ENCODE measurements at regions not wholly inside any gene's neighbourhood (a gene's known extent, or its start where the extent isn't known, plus 50 kb on each side); places are given as distances from the start of the nearest gene placed in this dataset.
A peak's percentile ranks its signal among the peaks of the same experiment; 100 is the strongest.

DNA sequence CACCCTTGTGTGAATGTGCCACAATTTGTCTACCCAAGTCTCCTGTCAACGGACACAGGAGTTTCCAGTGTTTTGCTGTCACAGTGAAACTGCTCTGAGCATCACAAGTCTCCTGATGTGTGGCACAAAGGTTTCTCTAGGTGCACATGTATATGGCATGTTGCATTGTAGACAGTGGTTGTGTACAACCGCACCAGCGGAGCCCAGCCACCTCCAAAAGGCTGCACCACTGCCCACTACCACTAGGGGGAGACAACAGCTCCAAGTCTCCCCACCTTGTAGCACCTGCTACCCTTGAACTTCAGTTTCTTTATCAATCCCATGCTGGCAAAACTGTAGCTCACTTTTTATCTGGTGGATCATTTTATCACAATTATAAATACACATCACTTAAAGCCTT is 95.5 kb upstream of the ZNF469 start (continued):
- TF ChIP-seq, protein P1, sequence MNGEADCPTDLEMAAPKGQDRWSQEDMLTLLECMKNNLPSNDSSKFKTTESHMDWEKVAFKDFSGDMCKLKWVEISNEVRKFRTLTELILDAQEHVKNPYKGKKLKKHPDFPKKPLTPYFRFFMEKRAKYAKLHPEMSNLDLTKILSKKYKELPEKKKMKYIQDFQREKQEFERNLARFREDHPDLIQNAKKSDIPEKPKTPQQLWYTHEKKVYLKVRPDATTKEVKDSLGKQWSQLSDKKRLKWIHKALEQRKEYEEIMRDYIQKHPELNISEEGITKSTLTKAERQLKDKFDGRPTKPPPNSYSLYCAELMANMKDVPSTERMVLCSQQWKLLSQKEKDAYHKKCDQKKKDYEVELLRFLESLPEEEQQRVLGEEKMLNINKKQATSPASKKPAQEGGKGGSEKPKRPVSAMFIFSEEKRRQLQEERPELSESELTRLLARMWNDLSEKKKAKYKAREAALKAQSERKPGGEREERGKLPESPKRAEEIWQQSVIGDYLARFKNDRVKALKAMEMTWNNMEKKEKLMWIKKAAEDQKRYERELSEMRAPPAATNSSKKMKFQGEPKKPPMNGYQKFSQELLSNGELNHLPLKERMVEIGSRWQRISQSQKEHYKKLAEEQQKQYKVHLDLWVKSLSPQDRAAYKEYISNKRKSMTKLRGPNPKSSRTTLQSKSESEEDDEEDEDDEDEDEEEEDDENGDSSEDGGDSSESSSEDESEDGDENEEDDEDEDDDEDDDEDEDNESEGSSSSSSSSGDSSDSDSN (IDR thresholded peaks at IDR 0.05; ENCODE audit: borderline replicate concordance in 1 of 2, low read depth in 2 of 2, low read length in 2 of 2) = no peak
- TF ChIP-seq RAD21 (CRISPR knock-in tag; conservative IDR thresholded peaks at IDR 0.05 in 1 of 2, IDR thresholded peaks at IDR 0.05 in 1 of 2) = peak; percentile 61 to 90
- TF ChIP-seq ZNF507 (tag; conservative IDR thresholded peaks at IDR 0.05) = no peak
- TF ChIP-seq, protein P2, sequence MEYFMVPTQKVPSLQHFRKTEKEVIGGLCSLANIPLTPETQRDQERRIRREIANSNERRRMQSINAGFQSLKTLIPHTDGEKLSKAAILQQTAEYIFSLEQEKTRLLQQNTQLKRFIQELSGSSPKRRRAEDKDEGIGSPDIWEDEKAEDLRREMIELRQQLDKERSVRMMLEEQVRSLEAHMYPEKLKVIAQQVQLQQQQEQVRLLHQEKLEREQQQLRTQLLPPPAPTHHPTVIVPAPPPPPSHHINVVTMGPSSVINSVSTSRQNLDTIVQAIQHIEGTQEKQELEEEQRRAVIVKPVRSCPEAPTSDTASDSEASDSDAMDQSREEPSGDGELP (CRISPR knock-in tag; IDR thresholded peaks at IDR 0.05; ENCODE audit: borderline replicate concordance) = peak; percentile 49; the same call in 1 of the 2 replicates
- no peak for TF ChIP-seq FOXJ2 (tag; IDR thresholded peaks at IDR 0.05)
- TF ChIP-seq STAG1 (CRISPR knock-in tag; IDR thresholded peaks at IDR 0.05; ENCODE audit: borderline replicate concordance) = peak; percentile 46; the same call in 1 of the 2 replicates
- TF ChIP-seq ZNF830 (CRISPR knock-in tag; IDR thresholded peaks at IDR 0.05) = no peak
- TF ChIP-seq SMC3 (conservative IDR thresholded peaks at IDR 0.05; ENCODE audit: insufficient read depth, low read depth, low read length) = peak; percentile 86
- no peak for TF ChIP-seq ARNT (IDR thresholded peaks at IDR 0.05)
- TF ChIP-seq SIN3A (IDR thresholded peaks at IDR 0.05; ENCODE audit: borderline replicate concordance in 2 of 2, control insufficient read depth in 1 of 2, low read depth in 2 of 2, low read length in 2 of 2) = no peak
- no peak for TF ChIP-seq ILF3 (IDR thresholded peaks at IDR 0.05; ENCODE audit: borderline replicate concordance)
- TF ChIP-seq, protein P3, sequence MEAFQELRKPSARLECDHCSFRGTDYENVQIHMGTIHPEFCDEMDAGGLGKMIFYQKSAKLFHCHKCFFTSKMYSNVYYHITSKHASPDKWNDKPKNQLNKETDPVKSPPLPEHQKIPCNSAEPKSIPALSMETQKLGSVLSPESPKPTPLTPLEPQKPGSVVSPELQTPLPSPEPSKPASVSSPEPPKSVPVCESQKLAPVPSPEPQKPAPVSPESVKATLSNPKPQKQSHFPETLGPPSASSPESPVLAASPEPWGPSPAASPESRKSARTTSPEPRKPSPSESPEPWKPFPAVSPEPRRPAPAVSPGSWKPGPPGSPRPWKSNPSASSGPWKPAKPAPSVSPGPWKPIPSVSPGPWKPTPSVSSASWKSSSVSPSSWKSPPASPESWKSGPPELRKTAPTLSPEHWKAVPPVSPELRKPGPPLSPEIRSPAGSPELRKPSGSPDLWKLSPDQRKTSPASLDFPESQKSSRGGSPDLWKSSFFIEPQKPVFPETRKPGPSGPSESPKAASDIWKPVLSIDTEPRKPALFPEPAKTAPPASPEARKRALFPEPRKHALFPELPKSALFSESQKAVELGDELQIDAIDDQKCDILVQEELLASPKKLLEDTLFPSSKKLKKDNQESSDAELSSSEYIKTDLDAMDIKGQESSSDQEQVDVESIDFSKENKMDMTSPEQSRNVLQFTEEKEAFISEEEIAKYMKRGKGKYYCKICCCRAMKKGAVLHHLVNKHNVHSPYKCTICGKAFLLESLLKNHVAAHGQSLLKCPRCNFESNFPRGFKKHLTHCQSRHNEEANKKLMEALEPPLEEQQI (IDR thresholded peaks at IDR 0.05) = no peak
- TF ChIP-seq, protein P4, sequence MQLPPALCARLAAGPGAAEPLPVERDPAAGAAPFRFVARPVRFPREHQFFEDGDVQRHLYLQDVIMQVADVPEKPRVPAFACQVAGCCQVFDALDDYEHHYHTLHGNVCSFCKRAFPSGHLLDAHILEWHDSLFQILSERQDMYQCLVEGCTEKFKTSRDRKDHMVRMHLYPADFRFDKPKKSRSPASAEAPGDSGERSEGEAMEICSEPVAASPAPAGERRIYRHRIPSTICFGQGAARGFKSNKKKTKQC (CRISPR knock-in tag; IDR thresholded peaks at IDR 0.05) = no peak
- TF ChIP-seq POLR3A (IDR thresholded peaks at IDR 0.05; ENCODE audit: borderline replicate concordance, extremely low read depth, insufficient read depth, insufficient read length) = no peak
- no peak for TF ChIP-seq MBD2 (IDR thresholded peaks at IDR 0.05; ENCODE audit: borderline replicate concordance, low read depth)
- 0 out of 2 replicates have a peak, but pooled peaks have one; percentile 28 for TF ChIP-seq ESRRA (IDR thresholded peaks at IDR 0.05; ENCODE audit: borderline replicate concordance, low read depth)
- TF ChIP-seq KDM2B (CRISPR knock-in tag; IDR thresholded peaks at IDR 0.05) = no peak
- TF ChIP-seq NFXL1 (CRISPR knock-in tag; IDR thresholded peaks at IDR 0.05) = no peak

Measured in K562 (cell line).